SK-N-SH (cell line): ENCODE measurements at regions not wholly inside any gene's neighbourhood (a gene's known extent, or its start where the extent isn't known, plus 50 kb on each side); places are given as distances from the start of the nearest gene placed in this dataset.

Experiments
- CTCF ChIA-PET: fragments of 300-600, 350-600 bp; formaldehyde crosslinking; extraction: SDS; loops from one replicate; lab custom pipeline; 2021; lab: Yijun Ruan, JAX
- POLR2A ChIA-PET: fragments of 350-600 bp; sonication (Branson Sonifier 250); formaldehyde crosslinking; extraction: SDS; loops from one replicate; lab custom pipeline; 2020; ENCODE audit warnings: antibody characterized with exemption, inconsistent platforms; lab: Yijun Ruan, JAX
- DNase-seq: peaks from one replicate; pipeline ENCODE4 v3.0.0; 2012
- H2AFZ ChIP-seq: fragments of 200-600 bp; sonication (generic); 2 replicates; pipeline ENCODE4 v1.8.1; 2016; ENCODE audit warnings: antibody characterized with exemption, mild to moderate bottlenecking, low read depth
- H3F3A ChIP-seq: fragments of 200-600 bp; sonication (generic); replicated peaks from 2 replicates; pipeline ENCODE3; 2016; ENCODE audit warnings: antibody characterized with exemption, mild to moderate bottlenecking; ENCODE audit not compliant: insufficient read depth
- H3K27ac ChIP-seq, 2 experiments: fragments of 200-500 bp in 1 of 2; fragments of 200-600 bp in 1 of 2; sonication (Bioruptor generic) in 1 of 2; sonication (generic), shearing (Covaris generic) in 1 of 2; 2 replicates each; pipeline versions ENCODE4 v1.5.1 to v1.6.1; 2014 to 2016; ENCODE audit warnings: low read depth in 2 of 2, inconsistent platforms in 1 of 2, low read length in 1 of 2, mild to moderate bottlenecking in 1 of 2, mixed read lengths in 1 of 2
- H3K27me3 ChIP-seq: fragments of 200-600 bp; sonication (generic), shearing (Covaris generic); 2 replicates; pipeline ENCODE4 v1.6.1; 2016; ENCODE audit warnings: mixed run types; ENCODE audit not compliant: insufficient read depth
- H3K36me3 ChIP-seq, 2 experiments: fragments of 200-500 bp in 1 of 2; fragments of 200-600 bp in 1 of 2; sonication (Bioruptor generic) in 1 of 2; sonication (generic) in 1 of 2; replicated peaks in 1 of 2; 2 replicates each; pipeline versions ENCODE3 to v1.5.1; 2014 to 2016; ENCODE audit warnings: low read length in 1 of 2, mild to moderate bottlenecking in 1 of 2; ENCODE audit not compliant: insufficient read depth in 2 of 2, control insufficient read depth in 1 of 2
- H3K4me1 ChIP-seq, 2 experiments: fragments of 200-500 bp in 1 of 2; fragments of 200-600 bp in 1 of 2; sonication (Bioruptor generic) in 1 of 2; sonication (generic), shearing (Covaris generic) in 1 of 2; 2 replicates each; pipeline versions ENCODE4 v1.5.1 to v1.6.1; 2014 to 2016; ENCODE audit warnings: low read depth in 1 of 2, low read length in 1 of 2, mixed run types in 1 of 2; ENCODE audit not compliant: insufficient read depth in 2 of 2, control insufficient read depth in 1 of 2
- H3K4me2 ChIP-seq: fragments of 200-600 bp; sonication (generic), shearing (Covaris generic); 2 replicates; pipeline ENCODE4 v1.6.1; 2017; ENCODE audit warnings: mixed run types
- H3K4me3 ChIP-seq, 2 experiments: fragments of 200-500 bp in 1 of 2; fragments of 200-600 bp in 1 of 2; sonication (Bioruptor generic) in 1 of 2; sonication (generic), shearing (Covaris generic) in 1 of 2; 2 replicates each; pipeline versions ENCODE4 v1.5.1 to v1.8.1; 2014 to 2016; ENCODE audit warnings: low read depth in 2 of 2, inconsistent platforms in 1 of 2, low read length in 1 of 2, mild to moderate bottlenecking in 1 of 2, mixed read lengths in 1 of 2, moderate library complexity in 1 of 2
- H3K79me2 ChIP-seq: fragments of 200-600 bp; sonication (generic); 2 replicates; pipeline ENCODE4 v1.8.1; 2017; ENCODE audit warnings: mild to moderate bottlenecking; ENCODE audit not compliant: insufficient read depth
- H3K9ac ChIP-seq: fragments of 200-600 bp; sonication (generic); 2 replicates; pipeline ENCODE4 v1.6.1; 2017; ENCODE audit warnings: mixed run types
- H3K9me2 ChIP-seq: fragments of 200-600 bp; sonication (generic); 2 replicates; pipeline ENCODE4 v1.6.1; 2017; ENCODE audit warnings: mixed run types
- H3K9me3 ChIP-seq: fragments of 200-600 bp; sonication (generic); 2 replicates; pipeline ENCODE4 v1.6.1; 2017; ENCODE audit warnings: mixed run types, mild to moderate bottlenecking, moderate library complexity
- H4K20me1 ChIP-seq: fragments of 200-600 bp; sonication (generic); 2 replicates; pipeline ENCODE4 v1.6.1; 2017; ENCODE audit warnings: mild to moderate bottlenecking, mixed run types; ENCODE audit not compliant: insufficient read depth
- CHD2 ChIP-seq: fragments of 150-350 bp; IDR thresholded peaks from 2 replicates; pipeline ENCODE4 v1.6.1; 2018; ENCODE audit warnings: low read length; ENCODE audit not compliant: partially characterized antibody
- ELF1 ChIP-seq: IDR thresholded peaks from 2 replicates; pipeline ENCODE4 v1.4.0; 2012
- EP300 ChIP-seq, 2 experiments: IDR thresholded peaks; 2 replicates each; pipeline versions ENCODE4 v1.4.0 to v1.6.1; 2012; ENCODE audit warnings: borderline replicate concordance in 1 of 2, low read depth in 1 of 2, low read length in 1 of 2
- GABPA ChIP-seq: IDR thresholded peaks from 2 replicates; pipeline ENCODE4 v1.4.0; 2012; ENCODE audit warnings: low read depth, mild to moderate bottlenecking
- GATA2 ChIP-seq: sonication (generic); formaldehyde crosslinking; IDR thresholded peaks from 2 replicates; pipeline ENCODE4 v1.5.0; 2020; ENCODE audit warnings: mild to moderate bottlenecking, missing genetic modification reagents
- JUND ChIP-seq: IDR thresholded peaks from 2 replicates; pipeline ENCODE4 v1.4.0; 2012
- MXI1 ChIP-seq: IDR thresholded peaks from 2 replicates; pipeline ENCODE4 v1.6.1; 2012; ENCODE audit warnings: mild to moderate bottlenecking, low read depth, low read length, improper control_type of control experiment
- NFIC ChIP-seq: IDR thresholded peaks from 2 replicates; pipeline ENCODE4 v1.4.0; 2012; ENCODE audit warnings: borderline replicate concordance
- POLR2AphosphoS5 ChIP-seq: IDR thresholded peaks from 2 replicates; pipeline ENCODE4 v1.6.1; 2012; ENCODE audit warnings: low read depth, low read length
- RXRA ChIP-seq: IDR thresholded peaks from 2 replicates; pipeline ENCODE4 v1.4.0; 2012; ENCODE audit warnings: low read depth, mild to moderate bottlenecking, borderline replicate concordance
- SIN3A ChIP-seq: IDR thresholded peaks from 2 replicates; pipeline ENCODE4 v1.6.1; 2012; ENCODE audit warnings: low read depth, mild to moderate bottlenecking, low read length, moderate library complexity, borderline replicate concordance
- SMC3 ChIP-seq: IDR thresholded peaks from 2 replicates; pipeline ENCODE4 v1.6.1; 2012; ENCODE audit warnings: low read depth, low read length, improper control_type of control experiment
- TAF1 ChIP-seq: IDR thresholded peaks from 2 replicates; pipeline ENCODE4 v1.6.1; 2012; ENCODE audit warnings: low read depth, mild to moderate bottlenecking, low read length, moderate library complexity, borderline replicate concordance
- TEAD4 ChIP-seq: IDR thresholded peaks from 2 replicates; pipeline ENCODE4 v1.4.0; 2012; ENCODE audit warnings: mild to moderate bottlenecking, borderline replicate concordance; ENCODE audit not compliant: insufficient read depth
- YY1 ChIP-seq: IDR thresholded peaks from 2 replicates; pipeline ENCODE4 v1.4.0; 2012; ENCODE audit warnings: low read depth, mild to moderate bottlenecking
- WGBS: methylation state at CpG from one replicate; pipeline ENCODE4 v1.1.6; 2017; ENCODE audit warnings: low lambda C conversion rate; 5-methylcytosine and 5-hydroxymethylcytosine counted together
- TF ChIP-seq, protein P1 (sequence below): IDR thresholded peaks from 2 replicates; pipeline ENCODE4 v1.4.0; 2012; ENCODE audit warnings: low read depth
- TF ChIP-seq, protein P2 (sequence below): IDR thresholded peaks from 2 replicates; pipeline ENCODE4; 2012
- TF ChIP-seq, protein P3 (sequence below): IDR thresholded peaks from 2 replicates; pipeline ENCODE4 v1.4.0; 2012; ENCODE audit warnings: low read depth, borderline replicate concordance
- TF ChIP-seq, protein P4 (sequence below): IDR thresholded peaks from 2 replicates; pipeline ENCODE4 v1.6.1; 2012; ENCODE audit warnings: mild to moderate bottlenecking, low read depth, low read length, moderate library complexity

DNA sequence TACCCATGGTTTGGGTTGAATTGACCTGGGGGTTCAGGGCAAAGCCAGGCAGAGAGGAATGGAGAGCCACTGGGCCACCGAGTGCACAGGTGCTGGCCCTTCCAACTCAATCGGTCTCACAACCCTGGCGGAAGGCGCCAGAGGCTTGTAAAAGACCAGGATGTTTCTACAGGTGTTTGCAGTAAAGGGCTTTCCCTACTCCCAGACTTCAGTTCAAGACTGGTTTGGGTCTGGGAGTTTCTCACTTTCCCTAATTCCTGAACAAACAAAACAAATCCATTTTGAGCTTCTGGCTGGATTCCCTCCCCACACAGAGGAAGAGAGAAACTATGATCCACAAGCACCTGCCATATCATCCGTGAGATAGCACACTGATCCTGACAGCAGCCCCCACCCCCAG, 125.2 kb upstream of the KLF4 start (continued):
- TF ChIP-seq CHD2: no peak
- TF ChIP-seq, all 33 proteins: peak for 0

DNA sequence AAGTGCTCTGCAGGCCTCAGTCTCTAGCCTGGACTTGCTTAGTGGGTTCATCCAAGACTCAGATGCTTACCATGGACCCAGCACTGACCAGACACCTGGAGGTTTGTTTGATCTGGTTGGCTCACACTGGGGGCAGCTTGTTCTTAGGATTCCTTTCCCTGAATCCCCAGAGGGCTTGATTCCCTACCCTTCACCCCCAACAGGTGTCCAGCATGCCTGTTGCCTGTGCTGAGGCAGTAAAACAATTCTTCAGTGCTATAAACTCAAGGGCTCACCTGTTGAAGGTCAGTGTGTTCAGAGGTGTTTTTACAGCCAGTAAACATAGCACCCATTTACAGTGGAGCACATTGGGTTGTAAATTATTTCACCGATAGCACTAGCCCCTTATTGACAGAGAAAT, 123.8 kb upstream of the KLF4 start:
- DNase-seq: no peak
- no peaks in the 10 kb centered on the region for H3K9me2 ChIP-seq
- H3K36me3 ChIP-seq: no peaks in the 10 kb centered on the region
- no peak for TF ChIP-seq EP300 (IDR thresholded peaks at IDR 0.05; ENCODE audit: borderline replicate concordance in 1 of 2, low read depth in 1 of 2, low read length in 1 of 2)
- no peak overlapping the region for H3K27ac ChIP-seq
- no peaks in the 10 kb centered on the region for H4K20me1 ChIP-seq
- no peaks in the 10 kb centered on the region for H3K79me2 ChIP-seq
- ChIA-PET POLR2A (no interaction called here), CTCF (no interaction called here)
- peaks cover 35% of the 10 kb centered on the region; the same call in 1 of the 2 replicates for H3K27me3 ChIP-seq
- H3K9me3 ChIP-seq: no peaks in the 10 kb centered on the region
- H3K4me3 ChIP-seq: no peak overlapping the region
- no peak overlapping the region for H3K4me2 ChIP-seq
- WGBS: 0% methylated on average over 1 of the region's 1 CpG
- no peak overlapping the region for H3K9ac ChIP-seq
- H2AFZ ChIP-seq: no peak overlapping the region
- H3K4me1 ChIP-seq: no peaks in the 10 kb centered on the region
- H3F3A ChIP-seq: no peaks in the 10 kb centered on the region

DNA sequence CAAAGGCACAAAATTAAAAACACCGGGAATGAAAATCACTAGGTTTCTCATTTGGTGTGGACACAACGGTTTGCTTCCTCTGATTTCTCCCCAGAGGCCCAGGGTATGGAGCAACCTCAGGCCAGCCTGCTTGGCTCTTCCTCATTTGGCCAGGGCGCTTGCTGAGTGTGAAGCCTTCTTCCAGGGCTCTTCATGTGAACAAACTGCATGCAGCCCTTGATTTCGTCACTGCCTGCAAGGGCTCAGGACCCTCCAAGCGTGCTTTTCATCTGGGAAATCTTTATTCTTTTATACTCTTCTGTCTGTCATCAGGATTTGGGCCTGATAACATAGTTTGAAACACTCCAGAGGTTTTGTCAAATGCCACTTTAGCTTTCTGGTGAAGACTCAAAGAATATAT, 122.6 kb upstream of the KLF4 start:
- Histone ChIP-seq H3K9ac (no peak overlapping the region), H3K4me3 (no peak overlapping the region), H3K9me3 (no peaks in the 10 kb centered on the region), H3F3A (no peaks in the 10 kb centered on the region), H3K9me2 (no peaks in the 10 kb centered on the region), H3K27ac (no peak overlapping the region), H3K4me2 (no peak overlapping the region), H3K36me3 (no peaks in the 10 kb centered on the region), H2AFZ (no peak overlapping the region), H3K27me3 (peaks cover 41% of the 10 kb centered on the region; the same call in 1 of the 2 replicates), H3K4me1 (no peaks in the 10 kb centered on the region), H4K20me1 (no peaks in the 10 kb centered on the region), H3K79me2 (no peaks in the 10 kb centered on the region)
- ChIA-PET POLR2A (no interaction called here), CTCF (interaction anchor here (2.0 kb wide), 1 partner anchor 15 kb away, joined by 4 read pairs; no protein-coding TSS in a partner anchor)
- TF ChIP-seq YY1 (no peak), POLR2AphosphoS5 (no peak), GATA2 (no peak), TEAD4 (no peak), JUND (no peak), TAF1 (no peak), NFIC (no peak), SMC3 (no peak), SIN3A (no peak), MXI1 (no peak), GABPA (no peak), RXRA (no peak), ELF1 (no peak)
- TF ChIP-seq, protein P1, sequence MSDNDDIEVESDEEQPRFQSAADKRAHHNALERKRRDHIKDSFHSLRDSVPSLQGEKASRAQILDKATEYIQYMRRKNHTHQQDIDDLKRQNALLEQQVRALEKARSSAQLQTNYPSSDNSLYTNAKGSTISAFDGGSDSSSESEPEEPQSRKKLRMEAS: no peak
- TF ChIP-seq, protein P2, sequence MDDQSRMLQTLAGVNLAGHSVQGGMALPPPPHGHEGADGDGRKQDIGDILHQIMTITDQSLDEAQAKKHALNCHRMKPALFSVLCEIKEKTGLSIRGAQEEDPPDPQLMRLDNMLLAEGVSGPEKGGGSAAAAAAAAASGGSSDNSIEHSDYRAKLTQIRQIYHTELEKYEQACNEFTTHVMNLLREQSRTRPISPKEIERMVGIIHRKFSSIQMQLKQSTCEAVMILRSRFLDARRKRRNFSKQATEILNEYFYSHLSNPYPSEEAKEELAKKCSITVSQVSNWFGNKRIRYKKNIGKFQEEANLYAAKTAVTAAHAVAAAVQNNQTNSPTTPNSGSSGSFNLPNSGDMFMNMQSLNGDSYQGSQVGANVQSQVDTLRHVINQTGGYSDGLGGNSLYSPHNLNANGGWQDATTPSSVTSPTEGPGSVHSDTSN: no peak
- TF ChIP-seq, protein P3, sequence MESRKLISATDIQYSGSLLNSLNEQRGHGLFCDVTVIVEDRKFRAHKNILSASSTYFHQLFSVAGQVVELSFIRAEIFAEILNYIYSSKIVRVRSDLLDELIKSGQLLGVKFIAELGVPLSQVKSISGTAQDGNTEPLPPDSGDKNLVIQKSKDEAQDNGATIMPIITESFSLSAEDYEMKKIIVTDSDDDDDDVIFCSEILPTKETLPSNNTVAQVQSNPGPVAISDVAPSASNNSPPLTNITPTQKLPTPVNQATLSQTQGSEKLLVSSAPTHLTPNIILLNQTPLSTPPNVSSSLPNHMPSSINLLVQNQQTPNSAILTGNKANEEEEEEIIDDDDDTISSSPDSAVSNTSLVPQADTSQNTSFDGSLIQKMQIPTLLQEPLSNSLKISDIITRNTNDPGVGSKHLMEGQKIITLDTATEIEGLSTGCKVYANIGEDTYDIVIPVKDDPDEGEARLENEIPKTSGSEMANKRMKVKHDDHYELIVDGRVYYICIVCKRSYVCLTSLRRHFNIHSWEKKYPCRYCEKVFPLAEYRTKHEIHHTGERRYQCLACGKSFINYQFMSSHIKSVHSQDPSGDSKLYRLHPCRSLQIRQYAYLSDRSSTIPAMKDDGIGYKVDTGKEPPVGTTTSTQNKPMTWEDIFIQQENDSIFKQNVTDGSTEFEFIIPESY: no peak
- TF ChIP-seq, protein P4, sequence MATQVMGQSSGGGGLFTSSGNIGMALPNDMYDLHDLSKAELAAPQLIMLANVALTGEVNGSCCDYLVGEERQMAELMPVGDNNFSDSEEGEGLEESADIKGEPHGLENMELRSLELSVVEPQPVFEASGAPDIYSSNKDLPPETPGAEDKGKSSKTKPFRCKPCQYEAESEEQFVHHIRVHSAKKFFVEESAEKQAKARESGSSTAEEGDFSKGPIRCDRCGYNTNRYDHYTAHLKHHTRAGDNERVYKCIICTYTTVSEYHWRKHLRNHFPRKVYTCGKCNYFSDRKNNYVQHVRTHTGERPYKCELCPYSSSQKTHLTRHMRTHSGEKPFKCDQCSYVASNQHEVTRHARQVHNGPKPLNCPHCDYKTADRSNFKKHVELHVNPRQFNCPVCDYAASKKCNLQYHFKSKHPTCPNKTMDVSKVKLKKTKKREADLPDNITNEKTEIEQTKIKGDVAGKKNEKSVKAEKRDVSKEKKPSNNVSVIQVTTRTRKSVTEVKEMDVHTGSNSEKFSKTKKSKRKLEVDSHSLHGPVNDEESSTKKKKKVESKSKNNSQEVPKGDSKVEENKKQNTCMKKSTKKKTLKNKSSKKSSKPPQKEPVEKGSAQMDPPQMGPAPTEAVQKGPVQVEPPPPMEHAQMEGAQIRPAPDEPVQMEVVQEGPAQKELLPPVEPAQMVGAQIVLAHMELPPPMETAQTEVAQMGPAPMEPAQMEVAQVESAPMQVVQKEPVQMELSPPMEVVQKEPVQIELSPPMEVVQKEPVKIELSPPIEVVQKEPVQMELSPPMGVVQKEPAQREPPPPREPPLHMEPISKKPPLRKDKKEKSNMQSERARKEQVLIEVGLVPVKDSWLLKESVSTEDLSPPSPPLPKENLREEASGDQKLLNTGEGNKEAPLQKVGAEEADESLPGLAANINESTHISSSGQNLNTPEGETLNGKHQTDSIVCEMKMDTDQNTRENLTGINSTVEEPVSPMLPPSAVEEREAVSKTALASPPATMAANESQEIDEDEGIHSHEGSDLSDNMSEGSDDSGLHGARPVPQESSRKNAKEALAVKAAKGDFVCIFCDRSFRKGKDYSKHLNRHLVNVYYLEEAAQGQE: no peak
- WGBS: 18% methylated on average over 5 of the region's 5 CpGs
- DNase-seq: no peak
